ENCODE measurements at regions not wholly inside any gene's neighbourhood (a gene's known extent, or its start where the extent isn't known, plus 50 kb on each side); places are given as distances from the start of the nearest gene placed in this dataset.

GRCh38 chr5:3230941-3231340, 364.7 kb upstream of the IRX1 start:
- TF ChIP-seq CTCF (IDR thresholded peaks at IDR 0.05) (no peak), POLR2A (IDR thresholded peaks at IDR 0.05) (no peak), POLR2AphosphoS5 (IDR thresholded peaks at IDR 0.05) (no peak), EP300 (IDR thresholded peaks at IDR 0.05; ENCODE audit: low read depth) (no peak)
- H3K27me3 ChIP-seq, result no peaks in the 10 kb centered on the region
- H3K9me3 ChIP-seq, result no peaks in the 10 kb centered on the region
- no peaks in the 10 kb centered on the region for H3K36me3 ChIP-seq
- in situ Hi-C loops (cut with MboI; ENCODE audit: low pct_ligation_motif_present in 1 of 4, low pct_unique_long_range_greater_than_20kb in 1 of 4, low sequenced_read_pairs in 3 of 4), result no loop called here
- H3K4me1 ChIP-seq, result no peaks in the 10 kb centered on the region
- no peak for DNase-seq
- WGBS, 2 donors (ENCODE audit: low coverage in 1 of 2), result 87% methylated on average over 10 of the region's 10 CpGs; no CpG with 5 or more reads in 1 of the 2 donors
- intact Hi-C loops (cut with DNase I; ENCODE audit: low total_unique reads), result no loop called here
- H3K27ac ChIP-seq, result no peak overlapping the region
- no peak overlapping the region for H3K4me3 ChIP-seq

- TF ChIP-seq CTCF (IDR thresholded peaks at IDR 0.05) (no peak), POLR2AphosphoS5 (IDR thresholded peaks at IDR 0.05) (no peak), EP300 (IDR thresholded peaks at IDR 0.05; ENCODE audit: low read depth) (no peak), POLR2A (IDR thresholded peaks at IDR 0.05) (no peak)
- H3K27ac ChIP-seq, result no peak overlapping the region
- intact Hi-C loops (cut with DNase I; ENCODE audit: low total_unique reads), result no loop called here
- no peaks in the 10 kb centered on the region for H3K9me3 ChIP-seq
- DNase-seq, result no peak
- WGBS, 2 donors (ENCODE audit: low coverage in 1 of 2), result 81 to 100% methylated on average over 1 to 5 of the region's 5 CpGs
- in situ Hi-C loops (cut with MboI; ENCODE audit: low pct_ligation_motif_present in 1 of 4, low pct_unique_long_range_greater_than_20kb in 1 of 4, low sequenced_read_pairs in 3 of 4), result no loop called here
- H3K36me3 ChIP-seq, result no peaks in the 10 kb centered on the region
- no peaks in the 10 kb centered on the region for H3K4me1 ChIP-seq
- H3K27me3 ChIP-seq, result no peaks in the 10 kb centered on the region
- no peak overlapping the region for H3K4me3 ChIP-seq
Measured at GRCh38 chr5:3230254-3230653, 365.4 kb upstream of the IRX1 start.

GRCh38 chr5:3226196-3226920, 369.3 kb upstream of the IRX1 start:
- Histone ChIP-seq H3K9me3 (no peaks in the 10 kb centered on the region), H3K36me3 (no peaks in the 10 kb centered on the region), H3K4me3 (no peak overlapping the region), H3K27me3 (no peaks in the 10 kb centered on the region), H3K4me1 (no peaks in the 10 kb centered on the region), H3K27ac (no peak overlapping the region)
- WGBS, 2 donors (ENCODE audit: low coverage in 1 of 2), result 68 to 70% methylated on average over 7 to 12 of the region's 12 CpGs
- TF ChIP-seq POLR2A (IDR thresholded peaks at IDR 0.05), result no peak
- intact Hi-C loops (cut with DNase I; ENCODE audit: low total_unique reads) (no loop called here), in situ Hi-C loops (cut with MboI; ENCODE audit: low pct_ligation_motif_present in 1 of 4, low pct_unique_long_range_greater_than_20kb in 1 of 4, low sequenced_read_pairs in 3 of 4) (no loop called here)
- DNase-seq, result no peak

GRCh38 chr5:3225201-3225960, 370.3 kb upstream of the IRX1 start:
- Histone ChIP-seq H3K4me3 (no peak overlapping the region), H3K9me3 (no peaks in the 10 kb centered on the region), H3K4me1 (no peaks in the 10 kb centered on the region), H3K27me3 (no peaks in the 10 kb centered on the region), H3K36me3 (no peaks in the 10 kb centered on the region), H3K27ac (no peak overlapping the region)
- no peak for DNase-seq
- no peak for TF ChIP-seq CTCF (IDR thresholded peaks at IDR 0.05)
- TF ChIP-seq POLR2A (IDR thresholded peaks at IDR 0.05), result no peak
- no peak for TF ChIP-seq EP300 (IDR thresholded peaks at IDR 0.05; ENCODE audit: low read depth)
- TF ChIP-seq POLR2AphosphoS5 (IDR thresholded peaks at IDR 0.05), result no peak
- in situ Hi-C loops (cut with MboI; ENCODE audit: low pct_ligation_motif_present in 1 of 4, low pct_unique_long_range_greater_than_20kb in 1 of 4, low sequenced_read_pairs in 3 of 4) (no loop called here), intact Hi-C loops (cut with DNase I; ENCODE audit: low total_unique reads) (no loop called here)
- WGBS, 2 donors (ENCODE audit: low coverage in 1 of 2), result 85 to 88% methylated on average over 12 to 22 of the region's 22 CpGs

All from transverse colon (tissue), 4 donors.